SU-DHL-6 (cell line): ENCODE measurements at regions not wholly inside any gene's neighbourhood (a gene's known extent, or its start where the extent isn't known, plus 50 kb on each side); places are given as distances from the start of the nearest gene placed in this dataset.

ENCODE experiments used
- H2AFZ ChIP-seq: fragments of 200-600 bp; sonication (generic); 2 replicates; pipeline ENCODE4 v1.6.1; 2014; ENCODE audit warnings: low read depth, mild to moderate bottlenecking, moderate library complexity, mixed read lengths, antibody characterized with exemption, low read length; ENCODE audit not compliant: severe bottlenecking
- H3F3A ChIP-seq: fragments of 200-600 bp; shearing (Covaris generic); 2 replicates; pipeline ENCODE4 v1.6.0; 2016; ENCODE audit warnings: antibody characterized with exemption, mild to moderate bottlenecking; ENCODE audit not compliant: insufficient read depth
- H3K27ac ChIP-seq: fragments of 200-600 bp; sonication (generic); 2 replicates; pipeline ENCODE4 v1.5.1; 2016; ENCODE audit warnings: low read depth, mild to moderate bottlenecking, low read length, moderate library complexity, mixed read lengths
- H3K27me3 ChIP-seq: fragments of 200-600 bp; sonication (generic), shearing (Covaris generic); 2 replicates; pipeline ENCODE4 v1.6.0; 2014; ENCODE audit warnings: mild to moderate bottlenecking, low read length
- H3K36me3 ChIP-seq: fragments of 200-600 bp; sonication (generic); 2 replicates; pipeline ENCODE4 v1.6.1; 2014; ENCODE audit warnings: mild to moderate bottlenecking, low read length, mixed read lengths
- H3K4me2 ChIP-seq: fragments of 300-600, 200-600 bp; shearing (Covaris generic), sonication (generic); 2 replicates; pipeline ENCODE4 v1.6.0; 2014; ENCODE audit warnings: low read length, low read depth, mild to moderate bottlenecking; ENCODE audit not compliant: poor library complexity, severe bottlenecking
- H3K4me3 ChIP-seq: fragments of 200-600 bp; sonication (generic); 2 replicates; pipeline ENCODE4 v1.5.1; 2014; ENCODE audit warnings: antibody characterized with exemption, low read length, mild to moderate bottlenecking, mixed read lengths; ENCODE audit not compliant: insufficient read depth, poor library complexity, severe bottlenecking
- H3K79me2 ChIP-seq: fragments of 200-600 bp; sonication (generic); 2 replicates; pipeline ENCODE4 v1.6.1; 2014; ENCODE audit warnings: mild to moderate bottlenecking, low read length, moderate library complexity; ENCODE audit not compliant: insufficient read depth
- H3K9ac ChIP-seq: fragments of 200-600 bp; sonication (generic); 2 replicates; pipeline ENCODE4 v1.7.0; 2014; ENCODE audit warnings: mild to moderate bottlenecking, low read length
- H3K9me2 ChIP-seq: fragments of 200-600 bp; sonication (generic); replicated peaks from 2 replicates; pipeline ENCODE4 v1.6.1; 2014; ENCODE audit warnings: low read length; ENCODE audit not compliant: insufficient read depth
- H3K9me3 ChIP-seq: fragments of 200-600 bp; sonication (generic); 2 replicates; pipeline ENCODE4 v1.6.1; 2014; ENCODE audit warnings: low read length, mixed read lengths; ENCODE audit not compliant: insufficient read depth
- H4K20me1 ChIP-seq: fragments of 200-600 bp; sonication (generic); 2 replicates; pipeline ENCODE4 v1.6.1; 2014; ENCODE audit warnings: low read depth, mild to moderate bottlenecking, antibody characterized with exemption, low read length, moderate library complexity, mixed read lengths
- EZH2phosphoT487 ChIP-seq: fragments of 200-600 bp; sonication (generic), shearing (Covaris generic); conservative IDR thresholded peaks from 2 replicates; pipeline ENCODE4 v1.6.1; 2018; ENCODE audit warnings: mild to moderate bottlenecking, antibody characterized with exemption, low read length, moderate library complexity, mixed read lengths
- TF ChIP-seq, protein P1 (sequence below): fragments of 200-600 bp; sonication (generic); IDR thresholded peaks from one replicate; pipeline ENCODE4 v1.5.1; 2017; ENCODE audit warnings: antibody characterized with exemption, mild to moderate bottlenecking, low read length, moderate library complexity; ENCODE audit not compliant: insufficient read depth, poor library complexity, severe bottlenecking

DNA sequence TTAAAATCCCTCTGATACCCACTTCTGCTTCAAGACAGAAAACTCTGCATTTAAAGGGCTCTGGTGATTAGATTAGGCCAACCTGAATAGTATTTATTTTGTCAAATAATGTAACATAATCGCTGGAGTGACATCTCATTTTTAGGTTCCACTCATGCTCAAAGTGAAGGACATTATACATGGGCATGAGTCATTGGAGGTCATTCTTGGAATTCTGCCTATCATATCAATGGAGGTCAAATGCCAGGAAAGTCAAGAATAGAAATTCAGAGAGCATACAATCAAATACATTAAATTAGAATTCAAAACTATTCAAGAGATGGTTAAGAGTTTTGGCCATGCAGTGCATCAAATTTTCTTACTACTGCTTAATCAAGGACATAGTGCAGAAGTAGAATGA lies 50.8 kb upstream of the PRSS1 start:
- H3K79me2 ChIP-seq, result no peaks in the 10 kb centered on the region
- no peaks in the 10 kb centered on the region for H3F3A ChIP-seq
- no peak overlapping the region for H3K4me3 ChIP-seq
- H3K27me3 ChIP-seq, result no peaks in the 10 kb centered on the region
- no peaks in the 10 kb centered on the region for H4K20me1 ChIP-seq
- no peak overlapping the region for H2AFZ ChIP-seq
- TF ChIP-seq EZH2phosphoT487, result no peak
- TF ChIP-seq, protein P1, sequence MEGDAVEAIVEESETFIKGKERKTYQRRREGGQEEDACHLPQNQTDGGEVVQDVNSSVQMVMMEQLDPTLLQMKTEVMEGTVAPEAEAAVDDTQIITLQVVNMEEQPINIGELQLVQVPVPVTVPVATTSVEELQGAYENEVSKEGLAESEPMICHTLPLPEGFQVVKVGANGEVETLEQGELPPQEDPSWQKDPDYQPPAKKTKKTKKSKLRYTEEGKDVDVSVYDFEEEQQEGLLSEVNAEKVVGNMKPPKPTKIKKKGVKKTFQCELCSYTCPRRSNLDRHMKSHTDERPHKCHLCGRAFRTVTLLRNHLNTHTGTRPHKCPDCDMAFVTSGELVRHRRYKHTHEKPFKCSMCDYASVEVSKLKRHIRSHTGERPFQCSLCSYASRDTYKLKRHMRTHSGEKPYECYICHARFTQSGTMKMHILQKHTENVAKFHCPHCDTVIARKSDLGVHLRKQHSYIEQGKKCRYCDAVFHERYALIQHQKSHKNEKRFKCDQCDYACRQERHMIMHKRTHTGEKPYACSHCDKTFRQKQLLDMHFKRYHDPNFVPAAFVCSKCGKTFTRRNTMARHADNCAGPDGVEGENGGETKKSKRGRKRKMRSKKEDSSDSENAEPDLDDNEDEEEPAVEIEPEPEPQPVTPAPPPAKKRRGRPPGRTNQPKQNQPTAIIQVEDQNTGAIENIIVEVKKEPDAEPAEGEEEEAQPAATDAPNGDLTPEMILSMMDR, result no peak
- no peaks in the 10 kb centered on the region for H3K9me3 ChIP-seq
- no peak overlapping the region for H3K27ac ChIP-seq
- no peak overlapping the region for H3K4me2 ChIP-seq
- H3K36me3 ChIP-seq, result no peaks in the 10 kb centered on the region
- no peaks in the 10 kb centered on the region for H3K9me2 ChIP-seq
- no peak overlapping the region for H3K9ac ChIP-seq

DNA sequence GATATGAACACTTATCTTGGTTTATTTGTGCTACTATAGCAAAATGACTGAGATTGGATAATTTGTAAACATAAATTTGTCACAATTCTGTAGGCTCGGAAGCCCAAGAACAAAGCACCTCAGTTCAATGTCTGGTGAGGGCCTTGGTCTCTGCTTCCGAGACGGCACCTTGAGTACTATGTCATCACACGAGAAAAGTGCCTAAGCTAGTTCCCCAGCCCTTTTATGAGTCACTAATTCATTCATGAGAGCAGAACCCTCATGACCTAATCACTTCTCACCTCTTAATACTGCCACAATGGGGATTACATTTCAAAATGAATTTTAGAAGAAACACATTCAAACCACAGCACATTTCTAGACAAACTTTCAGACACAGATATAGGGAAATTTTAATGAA lies 52.0 kb upstream of the PRSS1 start:
- H3K9me3 ChIP-seq, result no peaks in the 10 kb centered on the region
- H3K9me2 ChIP-seq, result no peaks in the 10 kb centered on the region
- H3K27me3 ChIP-seq, result no peaks in the 10 kb centered on the region
- H3K36me3 ChIP-seq, result no peaks in the 10 kb centered on the region
- H3K4me2 ChIP-seq, result no peak overlapping the region
- no peak overlapping the region for H2AFZ ChIP-seq
- H3K27ac ChIP-seq, result no peak overlapping the region
- H3F3A ChIP-seq, result no peaks in the 10 kb centered on the region
- no peak overlapping the region for H3K9ac ChIP-seq
- H4K20me1 ChIP-seq, result no peaks in the 10 kb centered on the region
- H3K4me3 ChIP-seq, result no peak overlapping the region
- H3K79me2 ChIP-seq, result no peaks in the 10 kb centered on the region
- TF ChIP-seq EZH2phosphoT487, result no peak
- TF ChIP-seq, protein P1, result no peak

DNA sequence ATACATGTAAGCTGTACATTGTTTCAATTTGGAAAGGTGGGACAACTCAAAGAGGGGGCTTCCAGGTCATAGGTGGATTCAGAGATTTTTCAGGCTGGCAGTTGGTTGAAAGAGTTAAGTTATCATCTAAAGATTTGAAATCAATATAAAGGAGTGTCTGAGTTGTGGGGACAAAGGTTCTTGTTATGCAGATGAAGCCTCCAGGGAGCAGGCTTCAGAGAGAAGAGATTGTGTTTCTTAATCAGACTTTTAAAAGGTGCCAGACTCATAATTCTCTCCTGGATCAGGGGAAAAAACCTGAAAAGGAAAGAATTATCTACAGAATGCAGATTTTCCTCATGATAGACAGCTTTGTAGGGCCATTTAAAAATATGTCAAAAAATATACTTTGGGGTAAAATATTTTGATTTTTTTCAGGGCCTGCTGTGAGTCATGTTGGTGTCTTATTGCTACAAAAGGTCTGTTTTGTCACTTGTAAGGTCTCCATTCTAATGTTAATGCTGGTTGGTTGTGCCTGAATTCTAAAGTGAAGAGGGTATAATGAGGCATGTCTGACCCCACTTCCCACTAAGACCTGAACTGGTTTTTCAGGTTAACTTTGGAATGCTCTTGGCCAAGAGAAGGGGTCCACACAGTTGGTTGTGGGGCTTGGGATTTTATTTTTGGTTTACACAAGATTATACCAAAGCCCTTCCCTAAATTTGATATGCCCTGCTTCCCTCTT lies 52.7 kb upstream of the PRSS1 start:
- Histone ChIP-seq H3K9me3 (no peaks in the 10 kb centered on the region), H3K36me3 (no peaks in the 10 kb centered on the region), H3K27ac (no peak overlapping the region), H3K4me3 (no peak overlapping the region), H4K20me1 (no peaks in the 10 kb centered on the region), H3K27me3 (no peaks in the 10 kb centered on the region), H3K9me2 (no peaks in the 10 kb centered on the region), H3K9ac (no peak overlapping the region), H3K79me2 (no peaks in the 10 kb centered on the region), H2AFZ (no peak overlapping the region), H3F3A (no peaks in the 10 kb centered on the region), H3K4me2 (no peak overlapping the region)
- no peak for TF ChIP-seq EZH2phosphoT487
- TF ChIP-seq, protein P1, result no peak
